ENCODE measurements at regions not wholly inside any gene's neighbourhood (a gene's known extent, or its start where the extent isn't known, plus 50 kb on each side); places are given as distances from the start of the nearest gene placed in this dataset.

DNA sequence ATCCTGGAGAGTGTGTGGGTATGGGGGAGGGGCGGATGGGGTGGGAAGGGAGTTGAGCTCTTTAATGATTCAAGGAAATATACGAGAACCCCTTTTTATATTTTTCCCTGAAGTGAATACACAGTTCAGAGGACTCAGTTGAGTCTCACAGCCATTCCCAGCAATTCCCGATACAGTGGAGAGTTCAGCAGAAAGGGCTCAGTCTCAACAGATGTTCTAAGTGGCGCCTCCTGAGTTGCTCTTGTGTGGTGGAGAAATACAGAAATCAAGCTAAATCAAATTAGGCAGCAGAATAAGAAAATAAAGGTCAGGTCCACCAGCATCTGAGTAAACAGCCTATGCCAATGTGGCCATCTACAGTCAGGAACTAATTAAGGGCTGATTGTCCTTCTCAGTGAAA, 372.1 kb downstream of the NR2F2 start:
- TF ChIP-seq, protein P1, sequence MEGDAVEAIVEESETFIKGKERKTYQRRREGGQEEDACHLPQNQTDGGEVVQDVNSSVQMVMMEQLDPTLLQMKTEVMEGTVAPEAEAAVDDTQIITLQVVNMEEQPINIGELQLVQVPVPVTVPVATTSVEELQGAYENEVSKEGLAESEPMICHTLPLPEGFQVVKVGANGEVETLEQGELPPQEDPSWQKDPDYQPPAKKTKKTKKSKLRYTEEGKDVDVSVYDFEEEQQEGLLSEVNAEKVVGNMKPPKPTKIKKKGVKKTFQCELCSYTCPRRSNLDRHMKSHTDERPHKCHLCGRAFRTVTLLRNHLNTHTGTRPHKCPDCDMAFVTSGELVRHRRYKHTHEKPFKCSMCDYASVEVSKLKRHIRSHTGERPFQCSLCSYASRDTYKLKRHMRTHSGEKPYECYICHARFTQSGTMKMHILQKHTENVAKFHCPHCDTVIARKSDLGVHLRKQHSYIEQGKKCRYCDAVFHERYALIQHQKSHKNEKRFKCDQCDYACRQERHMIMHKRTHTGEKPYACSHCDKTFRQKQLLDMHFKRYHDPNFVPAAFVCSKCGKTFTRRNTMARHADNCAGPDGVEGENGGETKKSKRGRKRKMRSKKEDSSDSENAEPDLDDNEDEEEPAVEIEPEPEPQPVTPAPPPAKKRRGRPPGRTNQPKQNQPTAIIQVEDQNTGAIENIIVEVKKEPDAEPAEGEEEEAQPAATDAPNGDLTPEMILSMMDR (IDR thresholded peaks at IDR 0.05; ENCODE audit: poor library complexity), result no peak
- TF ChIP-seq EZH2 (IDR thresholded peaks at IDR 0.05; ENCODE audit: borderline replicate concordance) (no peak), EZH2phosphoT487 (IDR thresholded peaks at IDR 0.05; ENCODE audit: low read depth, severe bottlenecking, unreplicated experiment) (no peak)
